NB4 (cell line): ENCODE measurements at regions not wholly inside any gene's neighbourhood (a gene's known extent, or its start where the extent isn't known, plus 50 kb on each side); places are given as distances from the start of the nearest gene placed in this dataset.

ENCODE experiments used
- MYC ChIP-seq: IDR thresholded peaks from 2 replicates; pipeline ENCODE4 v1.6.1; 2011; ENCODE audit warnings: low read depth, low read length
- POLR2A ChIP-seq: IDR thresholded peaks from 2 replicates; pipeline ENCODE4 v1.6.1; 2011; ENCODE audit warnings: mild to moderate bottlenecking; ENCODE audit not compliant: insufficient read length; ENCODE audit errors: extremely low read depth
- TF ChIP-seq, protein P1 (sequence below): IDR thresholded peaks from one replicate; pipeline ENCODE4 v1.5.1; 2012; ENCODE audit warnings: low read depth, low read length

DNA sequence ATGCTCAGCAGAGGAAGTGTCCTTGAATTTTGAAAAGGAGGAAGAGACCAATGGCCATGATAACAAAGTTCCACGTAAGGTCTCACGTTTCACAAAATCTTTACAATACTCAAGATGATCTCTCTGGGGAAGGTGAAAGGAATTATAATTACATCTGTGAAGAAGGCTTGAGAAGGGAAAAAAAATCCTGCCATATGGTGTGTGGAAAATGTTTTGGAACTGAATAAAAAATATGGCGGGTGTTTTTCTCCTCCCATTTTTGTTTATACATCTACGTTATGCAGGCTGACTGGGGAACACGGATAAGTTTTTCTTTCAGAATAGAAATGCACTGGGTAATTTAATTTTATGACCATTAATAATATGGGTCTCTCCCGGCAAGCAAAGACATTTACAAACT, 425.6 kb upstream of the BRINP1 start:
- TF ChIP-seq, protein P1, sequence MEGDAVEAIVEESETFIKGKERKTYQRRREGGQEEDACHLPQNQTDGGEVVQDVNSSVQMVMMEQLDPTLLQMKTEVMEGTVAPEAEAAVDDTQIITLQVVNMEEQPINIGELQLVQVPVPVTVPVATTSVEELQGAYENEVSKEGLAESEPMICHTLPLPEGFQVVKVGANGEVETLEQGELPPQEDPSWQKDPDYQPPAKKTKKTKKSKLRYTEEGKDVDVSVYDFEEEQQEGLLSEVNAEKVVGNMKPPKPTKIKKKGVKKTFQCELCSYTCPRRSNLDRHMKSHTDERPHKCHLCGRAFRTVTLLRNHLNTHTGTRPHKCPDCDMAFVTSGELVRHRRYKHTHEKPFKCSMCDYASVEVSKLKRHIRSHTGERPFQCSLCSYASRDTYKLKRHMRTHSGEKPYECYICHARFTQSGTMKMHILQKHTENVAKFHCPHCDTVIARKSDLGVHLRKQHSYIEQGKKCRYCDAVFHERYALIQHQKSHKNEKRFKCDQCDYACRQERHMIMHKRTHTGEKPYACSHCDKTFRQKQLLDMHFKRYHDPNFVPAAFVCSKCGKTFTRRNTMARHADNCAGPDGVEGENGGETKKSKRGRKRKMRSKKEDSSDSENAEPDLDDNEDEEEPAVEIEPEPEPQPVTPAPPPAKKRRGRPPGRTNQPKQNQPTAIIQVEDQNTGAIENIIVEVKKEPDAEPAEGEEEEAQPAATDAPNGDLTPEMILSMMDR = no peak
- TF ChIP-seq POLR2A (no peak), MYC (no peak)
